Vagina (tissue), 2 donors: ENCODE measurements at regions not wholly inside any gene's neighbourhood (a gene's known extent, or its start where the extent isn't known, plus 50 kb on each side); places are given as distances from the start of the nearest gene placed in this dataset.

Source experiments
- CTCF ChIP-seq, 3 experiments: fragments of 450-650 bp in 2 of 3; fragments of 200-600 bp in 1 of 3; sonication (generic) in 1 of 3; IDR thresholded peaks; one replicate each; pipeline ENCODE4 v1.5.1; 2017 to 2019; ENCODE audit warnings: antibody characterized with exemption in 3 of 3, mild to moderate bottlenecking in 2 of 3, moderate library complexity in 2 of 3
- POLR2A ChIP-seq, 2 donors: fragments of 450-650 bp; IDR thresholded peaks; one replicate each; pipeline ENCODE4 v1.6.1; 2017; ENCODE audit warnings: antibody characterized with exemption in 2 of 2, mild to moderate bottlenecking in 2 of 2, moderate library complexity in 2 of 2
- POLR2AphosphoS5 ChIP-seq, 2 donors: sonication (generic); formaldehyde crosslinking; IDR thresholded peaks; one replicate each; pipeline ENCODE4 v1.9.0; 2017; ENCODE audit warnings: antibody characterized with exemption in 2 of 2, mild to moderate bottlenecking in 2 of 2, low read depth in 1 of 2; ENCODE audit not compliant: insufficient read depth in 1 of 2

GRCh38 chr3:16108424-16108823, 66.1 kb upstream of the GALNT15 start:
- TF ChIP-seq CTCF (IDR thresholded peaks at IDR 0.05) (no peak), POLR2AphosphoS5 (IDR thresholded peaks at IDR 0.05; ENCODE audit: insufficient read depth in 1 of 2, low read depth in 1 of 2) (no peak), POLR2A (IDR thresholded peaks at IDR 0.05) (no peak)
